Stimulated activated naive CD8-positive, alpha-beta T cell treated with anti-CD3 and anti-CD28 coated beads, Interleukin-15, Interleukin-2, amounts not matched to agents 100 ng/mL and 50 ng/mL, for 24 hours (primary cell): ENCODE measurements at regions not wholly inside any gene's neighbourhood (a gene's known extent, or its start where the extent isn't known, plus 50 kb on each side); places are given as distances from the start of the nearest gene placed in this dataset.
"Not testable (repeated sequence)": the region's sequence is repeated elsewhere in the genome, so short reads cannot be mapped to it uniquely, and the experiment has no call there.

Experiments
- H3K27ac Mint-ChIP-seq: one replicate; pipeline ENCODE4 v1.8.0; 2021; ENCODE audit warnings: mild to moderate bottlenecking, mixed read lengths
- H3K27me3 Mint-ChIP-seq: one replicate; pipeline ENCODE4 v1.8.0; 2021; ENCODE audit warnings: mixed read lengths
- H3K36me3 Mint-ChIP-seq: one replicate; pipeline ENCODE4 v1.8.0; 2021; ENCODE audit warnings: low read depth, mixed read lengths
- H3K4me1 Mint-ChIP-seq: one replicate; pipeline ENCODE4 v1.8.0; 2021; ENCODE audit warnings: low read depth, mixed read lengths
- H3K4me3 Mint-ChIP-seq: one replicate; pipeline ENCODE4 v1.8.0; 2021; ENCODE audit warnings: mild to moderate bottlenecking, mixed read lengths
- H3K9me3 Mint-ChIP-seq: one replicate; pipeline ENCODE4 v1.8.0; 2021; ENCODE audit warnings: mixed read lengths

GRCh38 chr7:128608678-128609421 is 63.2 kb upstream of the GARIN1A start:
- peak overlapping the region; percentile 78 for H3K4me3 Mint-ChIP-seq
- not testable (repeated sequence) for H3K27me3 Mint-ChIP-seq, H3K36me3 Mint-ChIP-seq, H3K4me1 Mint-ChIP-seq, H3K9me3 Mint-ChIP-seq
- H3K27ac Mint-ChIP-seq = peak overlapping the region; percentile 91

GRCh38 chr7:128613366-128613765 is 58.7 kb upstream of the GARIN1A start:
- H3K27me3 Mint-ChIP-seq, H3K27ac Mint-ChIP-seq, H3K4me3 Mint-ChIP-seq, H3K36me3 Mint-ChIP-seq, H3K4me1 Mint-ChIP-seq, H3K9me3 Mint-ChIP-seq: not testable (repeated sequence)

GRCh38 chr7:128614812-128615211 is 57.3 kb upstream of the GARIN1A start:
- H3K27me3 Mint-ChIP-seq, H3K4me3 Mint-ChIP-seq: not testable (repeated sequence)

GRCh38 chr7:128616799-128617198 is 55.3 kb upstream of the GARIN1A start:
- H3K4me3 Mint-ChIP-seq, H3K9me3 Mint-ChIP-seq, H3K27ac Mint-ChIP-seq, H3K27me3 Mint-ChIP-seq, H3K4me1 Mint-ChIP-seq: not testable (repeated sequence)
- peaks cover 15% of the 10 kb centered on the region for H3K36me3 Mint-ChIP-seq

More at GRCh38 chr7:128614812-128615211, 57.3 kb upstream of the GARIN1A start:
- not testable (repeated sequence) for H3K9me3 Mint-ChIP-seq, H3K4me1 Mint-ChIP-seq, H3K36me3 Mint-ChIP-seq, H3K27ac Mint-ChIP-seq
